ENCODE measurements at regions not wholly inside any gene's neighbourhood (a gene's known extent, or its start where the extent isn't known, plus 50 kb on each side); places are given as distances from the start of the nearest gene placed in this dataset.

DNA sequence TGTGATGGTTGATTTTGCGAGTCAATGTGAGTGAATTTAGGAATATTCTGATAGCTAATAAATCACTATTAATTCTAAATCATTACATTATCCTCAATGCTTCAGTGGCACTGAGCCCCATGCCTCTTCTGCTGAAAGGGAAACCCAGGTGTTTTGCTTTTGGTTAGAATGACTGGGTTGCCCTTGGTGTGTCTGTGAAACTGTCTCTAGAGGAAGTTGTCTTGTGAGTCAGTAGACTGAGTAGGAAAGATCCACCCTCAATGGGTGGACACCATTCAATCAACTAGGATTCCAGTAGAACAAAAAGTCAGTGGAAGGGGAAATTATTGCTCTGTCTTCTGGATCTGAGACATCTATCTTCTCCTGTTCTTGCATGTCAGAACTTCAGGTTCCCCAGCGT, 472.4 kb downstream of the ANKRD7 start:
- TF ChIP-seq, protein P1, sequence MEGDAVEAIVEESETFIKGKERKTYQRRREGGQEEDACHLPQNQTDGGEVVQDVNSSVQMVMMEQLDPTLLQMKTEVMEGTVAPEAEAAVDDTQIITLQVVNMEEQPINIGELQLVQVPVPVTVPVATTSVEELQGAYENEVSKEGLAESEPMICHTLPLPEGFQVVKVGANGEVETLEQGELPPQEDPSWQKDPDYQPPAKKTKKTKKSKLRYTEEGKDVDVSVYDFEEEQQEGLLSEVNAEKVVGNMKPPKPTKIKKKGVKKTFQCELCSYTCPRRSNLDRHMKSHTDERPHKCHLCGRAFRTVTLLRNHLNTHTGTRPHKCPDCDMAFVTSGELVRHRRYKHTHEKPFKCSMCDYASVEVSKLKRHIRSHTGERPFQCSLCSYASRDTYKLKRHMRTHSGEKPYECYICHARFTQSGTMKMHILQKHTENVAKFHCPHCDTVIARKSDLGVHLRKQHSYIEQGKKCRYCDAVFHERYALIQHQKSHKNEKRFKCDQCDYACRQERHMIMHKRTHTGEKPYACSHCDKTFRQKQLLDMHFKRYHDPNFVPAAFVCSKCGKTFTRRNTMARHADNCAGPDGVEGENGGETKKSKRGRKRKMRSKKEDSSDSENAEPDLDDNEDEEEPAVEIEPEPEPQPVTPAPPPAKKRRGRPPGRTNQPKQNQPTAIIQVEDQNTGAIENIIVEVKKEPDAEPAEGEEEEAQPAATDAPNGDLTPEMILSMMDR (conservative IDR thresholded peaks at IDR 0.05; ENCODE audit: low read depth), result no peak
- ChIA-PET CTCF (no interaction called here), POLR2A (ENCODE audit: low non-redundant PET) (no interaction called here)
- no peak for DNase-seq (ENCODE audit: low spot score)
- no peak overlapping the region for H3K27ac ChIP-seq

DNA sequence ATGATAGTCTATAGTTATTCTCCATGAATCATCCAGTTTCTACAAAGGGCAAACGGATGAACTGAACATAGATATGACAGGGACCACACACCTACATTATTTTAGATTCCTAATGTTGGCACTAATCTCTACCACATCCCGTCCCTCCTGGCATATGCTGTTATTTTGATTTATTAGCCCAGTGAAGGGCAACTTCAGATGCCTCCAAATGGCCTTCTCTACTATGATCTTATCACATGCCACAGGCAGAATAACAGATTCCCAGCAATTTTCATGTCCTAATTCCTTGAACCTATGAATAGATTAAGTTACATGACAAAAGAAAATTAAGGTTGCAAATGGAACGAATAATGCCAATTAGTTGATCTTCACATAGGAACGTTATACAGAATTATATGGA, 474.7 kb downstream of the ANKRD7 start:
- POLR2A ChIA-PET (ENCODE audit: low non-redundant PET), result no interaction called here
- CTCF ChIA-PET, result no interaction called here
- TF ChIP-seq, protein P1 (conservative IDR thresholded peaks at IDR 0.05; ENCODE audit: low read depth), result no peak
- H3K27ac ChIP-seq, result no peak overlapping the region
- no peak for DNase-seq (ENCODE audit: low spot score)

DNA sequence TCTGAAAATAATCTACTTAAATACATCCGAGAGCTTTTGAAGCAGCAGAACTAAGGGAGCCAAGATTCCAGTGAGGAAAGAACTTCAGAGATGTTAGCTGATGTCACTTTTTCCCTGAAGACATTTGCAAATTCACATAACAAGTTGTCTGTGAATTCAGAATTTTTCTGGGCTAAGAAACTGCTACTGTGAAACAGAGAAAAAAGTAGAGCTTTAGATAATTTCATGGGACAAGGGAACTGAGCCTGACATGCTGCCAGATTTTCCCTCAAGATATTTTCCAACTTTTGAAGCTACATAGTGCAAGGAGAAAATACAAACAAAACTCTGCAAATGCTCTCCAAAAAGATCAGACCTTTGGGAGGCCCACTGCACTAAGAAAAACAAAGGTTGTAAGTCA, 484.2 kb downstream of the ANKRD7 start:
- TF ChIP-seq, protein P1 (conservative IDR thresholded peaks at IDR 0.05; ENCODE audit: low read depth), result no peak
- no peak overlapping the region for H3K27ac ChIP-seq
- ChIA-PET POLR2A (ENCODE audit: low non-redundant PET) (no interaction called here), CTCF (no interaction called here)
- no peak for DNase-seq (ENCODE audit: low spot score)

DNA sequence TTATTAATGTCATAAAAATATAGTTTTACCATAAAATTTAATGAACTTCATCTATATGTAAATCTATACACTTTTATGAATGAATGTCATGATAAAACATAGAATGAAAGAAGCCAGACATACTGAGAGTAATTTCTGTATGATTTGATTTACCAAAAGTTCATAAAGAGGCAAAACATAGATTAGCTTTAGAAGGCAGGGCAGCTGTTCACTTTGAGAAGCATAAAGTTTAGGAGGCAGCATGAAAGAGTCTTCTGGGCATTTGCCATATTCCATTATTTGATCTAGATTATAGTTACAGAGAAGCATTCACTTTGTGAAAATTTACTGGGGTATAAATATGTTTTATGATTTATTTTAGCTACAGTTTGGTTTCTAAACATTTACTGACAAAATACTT, 487.2 kb downstream of the ANKRD7 start:
- CTCF ChIA-PET, result no interaction called here
- POLR2A ChIA-PET (ENCODE audit: low non-redundant PET), result no interaction called here

DNA sequence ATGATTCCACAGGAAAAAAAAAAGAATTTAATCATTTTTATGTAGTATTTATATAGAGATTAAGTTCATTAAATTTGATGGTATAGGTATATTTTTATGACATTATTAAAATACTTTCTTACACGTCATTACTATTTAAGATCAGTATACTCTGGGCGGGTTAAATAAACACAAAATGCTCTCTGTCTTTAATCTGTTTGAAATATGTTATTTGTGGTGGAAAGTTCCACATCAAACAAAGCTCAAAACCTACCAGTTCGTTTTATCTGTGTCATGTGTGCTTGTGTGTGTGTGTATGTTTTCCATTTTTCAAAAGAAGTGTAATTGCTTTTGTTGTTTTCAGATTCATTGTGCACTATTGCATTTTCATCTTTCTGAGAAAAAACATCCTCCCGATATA, 488.5 kb downstream of the ANKRD7 start:
- no peak for DNase-seq (ENCODE audit: low spot score)
- POLR2A ChIA-PET (ENCODE audit: low non-redundant PET), result no interaction called here
- CTCF ChIA-PET, result no interaction called here
- H3K27ac ChIP-seq, result no peak overlapping the region
- TF ChIP-seq, protein P1 (conservative IDR thresholded peaks at IDR 0.05; ENCODE audit: low read depth), result no peak

More for the DNA sequence above, 487.2 kb downstream of the ANKRD7 start:
- H3K27ac ChIP-seq, result no peak overlapping the region
- no peak for DNase-seq (ENCODE audit: low spot score)
- TF ChIP-seq, protein P1 (conservative IDR thresholded peaks at IDR 0.05; ENCODE audit: low read depth), result no peak

DNA sequence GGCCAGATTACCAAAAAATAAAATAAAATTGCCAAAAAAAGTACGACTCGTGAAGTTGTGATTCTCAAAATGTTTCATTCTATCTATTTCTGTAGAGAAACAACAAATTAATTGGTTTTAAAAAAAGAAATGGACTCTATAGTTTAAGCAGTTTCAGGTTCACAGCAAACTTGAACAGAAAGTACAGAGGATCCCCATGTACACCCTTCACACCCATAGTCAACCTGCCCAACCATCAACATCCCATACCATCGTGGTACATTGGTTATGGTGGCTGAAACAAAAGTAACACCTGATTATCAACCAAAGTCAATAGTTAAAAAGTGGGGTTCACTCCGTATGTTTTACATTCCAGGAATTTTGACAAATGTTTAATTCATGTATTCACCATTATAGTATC, 496.1 kb downstream of the ANKRD7 start:
- TF ChIP-seq, protein P1 (conservative IDR thresholded peaks at IDR 0.05; ENCODE audit: low read depth), result no peak
- CTCF ChIA-PET, result no interaction called here
- H3K27ac ChIP-seq, result no peak overlapping the region
- POLR2A ChIA-PET (ENCODE audit: low non-redundant PET), result no interaction called here
- DNase-seq (ENCODE audit: low spot score), result no peak

DNA sequence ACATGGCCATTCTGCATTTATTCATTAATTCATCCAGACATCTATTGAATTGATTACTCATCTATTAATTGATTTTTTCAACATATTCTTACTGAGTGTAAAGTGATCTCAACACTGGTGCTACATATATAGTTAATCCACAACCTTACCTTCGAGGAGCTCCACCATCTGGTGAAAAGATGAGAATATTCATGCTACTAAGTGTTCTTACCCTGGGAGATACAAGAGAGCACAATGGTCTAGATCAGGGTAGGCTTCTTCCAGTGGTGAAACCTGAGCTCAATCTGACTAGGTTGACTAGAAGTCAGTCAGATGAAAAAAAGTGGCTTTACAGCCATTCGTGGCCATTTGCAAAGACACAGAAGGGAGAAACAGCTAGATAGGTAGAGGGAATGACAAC, 507.4 kb downstream of the ANKRD7 start:
- ChIA-PET POLR2A (ENCODE audit: low non-redundant PET) (no interaction called here), CTCF (no interaction called here)
- no peak for DNase-seq (ENCODE audit: low spot score)
- no peak overlapping the region for H3K27ac ChIP-seq
- TF ChIP-seq, protein P1 (conservative IDR thresholded peaks at IDR 0.05; ENCODE audit: low read depth), result no peak

Measured in RWPE1 (cell line).